GM10248 (cell line): ENCODE measurements at regions not wholly inside any gene's neighbourhood (a gene's known extent, or its start where the extent isn't known, plus 50 kb on each side); places are given as distances from the start of the nearest gene placed in this dataset.

ENCODE experiments used
- CTCF ChIA-PET: fragments of 300-600 bp; sonication (Branson Sonifier 250); formaldehyde crosslinking; extraction: SDS; loops from one replicate; lab custom pipeline; 2021; ENCODE audit warnings: antibody characterized with exemption; lab: Yijun Ruan, JAX
- POLR2A ChIA-PET: fragments of 350-650 bp; sonication (Branson Sonifier 250); formaldehyde crosslinking; extraction: SDS; loops from one replicate; lab custom pipeline; 2020; ENCODE audit warnings: antibody characterized with exemption; lab: Yijun Ruan, JAX
- DNase-seq: peaks from one replicate; pipeline ENCODE4 v3.0.0; 2012; ENCODE audit errors: extremely low spot score
- TF ChIP-seq, protein P1 (sequence below): IDR thresholded peaks from 2 replicates; pipeline ENCODE4 v1.5.1; 2012; ENCODE audit warnings: mild to moderate bottlenecking, low read depth; ENCODE audit errors: extremely low read depth, missing control alignments, control extremely low read depth

DNA sequence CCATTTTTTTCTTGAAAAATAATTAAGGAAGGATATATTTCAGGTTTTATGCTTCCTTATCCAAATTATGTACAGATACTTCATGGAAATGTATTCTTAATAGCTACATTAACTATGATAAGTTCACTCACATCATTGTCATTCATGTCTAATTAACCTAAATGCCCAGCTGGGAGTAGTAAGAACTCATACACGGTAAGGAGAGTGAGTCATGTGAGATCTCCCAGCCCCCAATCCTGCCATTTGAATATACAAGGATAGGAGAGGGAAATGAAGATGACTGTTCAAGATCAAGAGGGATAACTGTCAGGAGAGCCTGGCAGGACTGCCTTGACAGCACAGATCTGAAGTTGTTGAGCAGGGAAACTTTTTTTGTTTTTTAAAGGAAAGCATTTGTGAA, 343.4 kb upstream of the USP15 start:
- CTCF ChIA-PET, result interaction anchor here (1.8 kb wide), 1 partner anchor 14 kb away, joined by 7 read pairs; no protein-coding TSS in a partner anchor
- DNase-seq, result no peak
- POLR2A ChIA-PET, result no interaction called here
- TF ChIP-seq, protein P1, sequence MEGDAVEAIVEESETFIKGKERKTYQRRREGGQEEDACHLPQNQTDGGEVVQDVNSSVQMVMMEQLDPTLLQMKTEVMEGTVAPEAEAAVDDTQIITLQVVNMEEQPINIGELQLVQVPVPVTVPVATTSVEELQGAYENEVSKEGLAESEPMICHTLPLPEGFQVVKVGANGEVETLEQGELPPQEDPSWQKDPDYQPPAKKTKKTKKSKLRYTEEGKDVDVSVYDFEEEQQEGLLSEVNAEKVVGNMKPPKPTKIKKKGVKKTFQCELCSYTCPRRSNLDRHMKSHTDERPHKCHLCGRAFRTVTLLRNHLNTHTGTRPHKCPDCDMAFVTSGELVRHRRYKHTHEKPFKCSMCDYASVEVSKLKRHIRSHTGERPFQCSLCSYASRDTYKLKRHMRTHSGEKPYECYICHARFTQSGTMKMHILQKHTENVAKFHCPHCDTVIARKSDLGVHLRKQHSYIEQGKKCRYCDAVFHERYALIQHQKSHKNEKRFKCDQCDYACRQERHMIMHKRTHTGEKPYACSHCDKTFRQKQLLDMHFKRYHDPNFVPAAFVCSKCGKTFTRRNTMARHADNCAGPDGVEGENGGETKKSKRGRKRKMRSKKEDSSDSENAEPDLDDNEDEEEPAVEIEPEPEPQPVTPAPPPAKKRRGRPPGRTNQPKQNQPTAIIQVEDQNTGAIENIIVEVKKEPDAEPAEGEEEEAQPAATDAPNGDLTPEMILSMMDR, result no peak

DNA sequence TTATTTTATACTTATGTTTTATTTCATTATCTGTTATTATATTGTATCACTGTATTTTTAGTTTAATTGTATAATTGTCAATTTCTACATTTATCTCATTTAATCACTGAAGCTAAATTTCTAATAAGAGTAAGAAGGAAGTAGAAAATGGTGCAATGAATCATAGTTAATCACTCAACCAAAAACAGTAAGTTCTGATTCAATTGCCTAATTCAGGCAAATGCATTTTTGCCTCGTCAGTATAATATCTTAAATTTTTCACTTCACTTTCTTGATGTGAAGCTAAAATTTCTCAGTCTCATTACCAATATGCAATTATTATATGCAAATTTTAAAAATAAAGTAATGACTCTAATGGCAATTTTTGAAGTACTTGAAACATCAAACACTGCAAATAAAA, 340.5 kb upstream of the USP15 start:
- TF ChIP-seq, protein P1, result no peak
- ChIA-PET CTCF (no interaction called here), POLR2A (no interaction called here)
- no peak for DNase-seq

DNA sequence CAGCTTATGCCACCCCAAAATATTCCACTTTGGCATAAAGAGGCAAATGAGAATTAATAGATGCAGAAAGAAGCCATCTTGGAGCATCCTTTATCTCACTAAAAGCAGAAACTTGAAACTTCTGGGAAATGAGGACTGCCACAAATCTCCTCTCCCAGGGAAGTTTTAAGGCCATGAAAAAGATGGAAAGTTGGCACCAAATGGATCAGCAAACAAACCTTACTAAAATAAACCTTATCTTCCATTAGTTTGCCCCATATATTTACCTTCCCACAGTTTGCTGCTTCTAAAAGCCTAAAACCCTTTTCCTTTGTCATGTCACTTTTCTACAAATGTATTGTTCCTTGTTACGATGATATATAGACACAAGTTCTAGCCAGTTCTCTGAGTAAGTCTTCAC, 340.0 kb upstream of the USP15 start:
- no peak for DNase-seq
- POLR2A ChIA-PET, result no interaction called here
- CTCF ChIA-PET, result no interaction called here
- TF ChIP-seq, protein P1, result no peak

DNA sequence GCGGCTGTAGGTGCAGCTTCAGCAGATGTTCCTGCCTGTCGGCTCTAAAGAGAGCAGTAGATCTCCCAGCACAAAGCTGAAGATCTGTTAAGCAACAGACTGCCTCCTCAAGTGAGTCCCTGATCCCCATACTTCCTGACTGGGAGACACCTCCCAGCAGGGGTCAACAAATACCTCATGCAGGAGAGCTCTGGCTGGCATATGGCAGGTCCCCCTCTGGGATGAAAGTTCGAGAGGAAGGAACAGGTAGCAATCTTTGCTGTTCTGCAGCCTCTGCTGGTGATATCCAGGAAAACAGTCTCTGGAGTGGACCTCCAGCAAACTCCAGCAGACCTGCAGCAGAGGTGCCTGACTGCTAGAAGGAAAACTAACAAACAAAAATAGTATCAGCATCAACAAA, 337.1 kb upstream of the USP15 start:
- POLR2A ChIA-PET, result no interaction called here
- DNase-seq, result no peak

DNA sequence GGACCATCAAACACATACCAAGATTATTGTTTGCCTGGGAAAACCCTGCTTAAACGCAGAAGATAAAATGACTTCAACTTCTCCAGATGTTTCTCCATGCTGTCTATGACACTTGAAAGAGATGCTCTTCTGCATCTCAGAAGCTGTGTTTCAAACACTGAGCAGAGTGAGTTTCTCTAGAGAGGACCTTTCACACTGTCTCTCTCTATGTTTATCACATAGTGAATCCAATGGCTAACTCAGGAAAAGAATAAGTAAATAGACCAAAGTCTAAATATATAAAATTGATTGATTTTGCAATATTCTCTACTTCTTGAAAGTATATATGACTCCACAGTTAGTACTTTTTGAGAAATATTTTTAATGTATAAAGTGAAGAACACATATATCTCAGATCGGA, 325.6 kb upstream of the USP15 start:
- ChIA-PET CTCF (interaction anchor here (1.6 kb wide), 1 partner anchor 19 kb away, joined by 4 read pairs; no protein-coding TSS in a partner anchor), POLR2A (no interaction called here)
- TF ChIP-seq, protein P1, result no peak
- no peak for DNase-seq

More for the DNA sequence above, 337.1 kb upstream of the USP15 start:
- TF ChIP-seq, protein P1, result no peak
- CTCF ChIA-PET, result no interaction called here

DNA sequence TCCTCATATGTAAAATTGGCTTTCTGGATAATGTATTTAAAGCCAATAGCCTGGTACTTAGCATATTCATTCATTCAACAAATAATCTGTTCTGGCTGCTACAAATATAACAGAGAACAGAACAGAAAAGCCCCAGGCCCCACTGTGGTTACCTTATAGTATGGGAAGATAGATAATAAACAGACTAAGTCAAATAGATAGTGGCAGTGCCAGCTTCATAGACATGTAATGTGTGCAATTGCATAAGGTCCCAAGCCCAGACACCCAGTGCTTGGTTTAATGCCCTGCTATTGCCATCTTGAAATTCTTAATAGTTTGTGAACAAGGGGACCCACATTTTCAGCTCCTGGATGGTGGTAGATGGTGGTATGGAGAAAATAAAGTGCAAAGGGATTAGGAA, 320.2 kb upstream of the USP15 start:
- no peak for DNase-seq
- TF ChIP-seq, protein P1, result no peak
- CTCF ChIA-PET, result no interaction called here
- POLR2A ChIA-PET, result no interaction called here

DNA sequence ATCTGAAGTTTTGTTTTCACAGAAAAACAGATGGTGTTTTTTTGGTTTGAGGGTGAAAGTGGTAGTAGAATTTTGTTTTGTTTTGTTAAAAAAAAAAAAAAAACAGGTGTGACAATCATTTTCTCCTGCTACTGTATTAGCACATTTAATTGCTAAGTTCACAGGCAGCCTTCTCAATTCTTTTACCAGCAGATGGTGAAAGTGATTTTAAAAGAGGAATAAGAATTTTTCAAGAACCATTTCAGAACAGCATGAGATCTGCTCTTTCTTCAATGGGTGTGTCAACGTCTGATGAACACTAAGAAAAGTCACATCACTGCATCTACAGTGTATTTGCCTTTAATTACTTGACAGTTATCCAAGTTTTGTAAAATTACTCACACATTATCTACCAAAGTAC, 303.7 kb upstream of the USP15 start:
- ChIA-PET POLR2A (no interaction called here), CTCF (no interaction called here)
- TF ChIP-seq, protein P1, result no peak
- no peak for DNase-seq
